Loucy (cell line): ENCODE measurements at regions not wholly inside any gene's neighbourhood (a gene's known extent, or its start where the extent isn't known, plus 50 kb on each side); places are given as distances from the start of the nearest gene placed in this dataset.

ENCODE experiments used
- H2AFZ ChIP-seq: fragments of 200-600 bp; sonication (generic); 2 replicates; pipeline ENCODE4 v1.6.0; 2016; ENCODE audit warnings: antibody characterized with exemption, mild to moderate bottlenecking, low read length, moderate library complexity
- H3F3A ChIP-seq: fragments of 200-600 bp; 2 replicates; pipeline ENCODE4 v1.6.0; 2016; ENCODE audit warnings: antibody characterized with exemption, low read depth, mild to moderate bottlenecking
- H3K27me3 ChIP-seq: fragments of 200-600 bp; sonication (generic); 2 replicates; pipeline ENCODE4 v1.6.1; 2014; ENCODE audit warnings: low read length, mild to moderate bottlenecking; ENCODE audit not compliant: insufficient read depth, poor library complexity, severe bottlenecking
- H3K36me3 ChIP-seq: fragments of 200-600 bp; sonication (generic); 2 replicates; pipeline ENCODE4 v1.6.1; 2016; ENCODE audit warnings: low read length; ENCODE audit not compliant: insufficient read depth
- H3K4me1 ChIP-seq: fragments of 200-600 bp; sonication (generic); 2 replicates; pipeline ENCODE4 v1.5.1; 2014; ENCODE audit warnings: low read length, mild to moderate bottlenecking; ENCODE audit not compliant: insufficient read depth, poor library complexity, severe bottlenecking
- H3K4me2 ChIP-seq: fragments of 200-600 bp; sonication (generic); 2 replicates; pipeline ENCODE4 v1.6.0; 2014; ENCODE audit warnings: antibody characterized with exemption, low read length, low read depth, mild to moderate bottlenecking; ENCODE audit not compliant: poor library complexity, severe bottlenecking
- H3K4me3 ChIP-seq: fragments of 200-600 bp; sonication (generic); 2 replicates; pipeline ENCODE4 v1.5.1; 2014; ENCODE audit warnings: low read length, mild to moderate bottlenecking, mixed read lengths; ENCODE audit not compliant: poor library complexity, severe bottlenecking
- H3K79me2 ChIP-seq: fragments of 200-600 bp; sonication (generic); 2 replicates; pipeline ENCODE4 v1.6.1; 2014; ENCODE audit warnings: low read length; ENCODE audit not compliant: insufficient read depth
- H3K9ac ChIP-seq: fragments of 200-600 bp; sonication (generic); 2 replicates; pipeline ENCODE4 v1.6.0; 2014; ENCODE audit warnings: mild to moderate bottlenecking, low read depth, low read length, moderate library complexity; ENCODE audit not compliant: poor library complexity, severe bottlenecking
- H3K9me2 ChIP-seq: fragments of 200-600 bp; sonication (generic); replicated peaks from 2 replicates; pipeline ENCODE4 v1.6.1; 2016; ENCODE audit warnings: low read depth, low read length, mixed read lengths
- H3K9me3 ChIP-seq: fragments of 200-600 bp; sonication (generic); 2 replicates; pipeline ENCODE4 v1.6.1; 2014; ENCODE audit warnings: mild to moderate bottlenecking, antibody characterized with exemption, low read length, low read depth; ENCODE audit not compliant: insufficient read depth
- H4K20me1 ChIP-seq: fragments of 200-600 bp; sonication (generic); 2 replicates; pipeline ENCODE4 v1.6.0; 2014; ENCODE audit warnings: antibody characterized with exemption, low read length, mild to moderate bottlenecking; ENCODE audit not compliant: insufficient read depth, poor library complexity, severe bottlenecking
- CTCF ChIP-seq: fragments of 200-600 bp; sonication (generic); conservative IDR thresholded peaks from 2 replicates; pipeline ENCODE4 v1.5.1; 2014; ENCODE audit warnings: mild to moderate bottlenecking, antibody characterized with exemption, low read length
- EZH2phosphoT487 ChIP-seq: fragments of 200-600 bp; IDR thresholded peaks from 2 replicates; pipeline ENCODE4 v1.6.1; 2018; ENCODE audit warnings: antibody characterized with exemption, mild to moderate bottlenecking, moderate library complexity, borderline replicate concordance

GRCh38 chr16:54579106-54579728 lies 292.6 kb upstream of the IRX3 start:
- no peak for TF ChIP-seq CTCF
- no peak for TF ChIP-seq EZH2phosphoT487
- Histone ChIP-seq H3K4me3 (no peak overlapping the region), H3K4me2 (no peak overlapping the region), H3F3A (no peaks in the 10 kb centered on the region), H3K79me2 (no peaks in the 10 kb centered on the region), H4K20me1 (no peaks in the 10 kb centered on the region), H3K9me2 (no peaks in the 10 kb centered on the region), H3K36me3 (no peaks in the 10 kb centered on the region), H3K9me3 (no peaks in the 10 kb centered on the region), H3K9ac (no peak overlapping the region), H2AFZ (no peak overlapping the region), H3K4me1 (no peaks in the 10 kb centered on the region), H3K27me3 (no peaks in the 10 kb centered on the region)

GRCh38 chr16:54577651-54578128 lies 291.1 kb upstream of the IRX3 start:
- no peaks in the 10 kb centered on the region for H4K20me1 ChIP-seq
- H3K4me3 ChIP-seq, result no peak overlapping the region
- H3K36me3 ChIP-seq, result no peaks in the 10 kb centered on the region
- no peak overlapping the region for H2AFZ ChIP-seq
- no peaks in the 10 kb centered on the region for H3K9me3 ChIP-seq
- H3K4me2 ChIP-seq, result no peak overlapping the region
- H3K9ac ChIP-seq, result no peak overlapping the region
- H3K9me2 ChIP-seq, result no peaks in the 10 kb centered on the region
- no peaks in the 10 kb centered on the region for H3F3A ChIP-seq
- H3K79me2 ChIP-seq, result no peaks in the 10 kb centered on the region
- H3K4me1 ChIP-seq, result no peaks in the 10 kb centered on the region
- no peaks in the 10 kb centered on the region for H3K27me3 ChIP-seq
- TF ChIP-seq EZH2phosphoT487, result no peak
- TF ChIP-seq CTCF, result no peak

- no peak overlapping the region for H3K4me3 ChIP-seq
- no peaks in the 10 kb centered on the region for H3K9me2 ChIP-seq
- no peak for TF ChIP-seq CTCF
- TF ChIP-seq EZH2phosphoT487, result no peak
Observed at GRCh38 chr16:54576785-54577184, 290.2 kb upstream of the IRX3 start.

More at GRCh38 chr16:54576785-54577184, 290.2 kb upstream of the IRX3 start:
- H3K9ac ChIP-seq, result no peak overlapping the region
- no peaks in the 10 kb centered on the region for H3K27me3 ChIP-seq
- H3K36me3 ChIP-seq, result no peaks in the 10 kb centered on the region
- H2AFZ ChIP-seq, result no peak overlapping the region
- H3K9me3 ChIP-seq, result no peaks in the 10 kb centered on the region
- H3F3A ChIP-seq, result no peaks in the 10 kb centered on the region
- H3K79me2 ChIP-seq, result no peaks in the 10 kb centered on the region
- H4K20me1 ChIP-seq, result no peaks in the 10 kb centered on the region
- H3K4me2 ChIP-seq, result no peak overlapping the region
- H3K4me1 ChIP-seq, result no peaks in the 10 kb centered on the region
